Gastrocnemius medialis (tissue), 4 donors: ENCODE measurements at regions not wholly inside any gene's neighbourhood (a gene's known extent, or its start where the extent isn't known, plus 50 kb on each side); places are given as distances from the start of the nearest gene placed in this dataset.

Experiments
- ATAC-seq, 2 donors: fragments of 150-250 bp; one replicate each; pipeline ENCODE4 v1.9.1; 2016
- DNase-seq, 2 donors: peaks; one replicate each; pipeline ENCODE4 v3.0.0-alpha.2; 2019
- H3K27ac ChIP-seq, 4 donors: fragments of 200-600 bp; sonication (generic); 1 replicate in 1 of 4; 2 replicates in 3 of 4; pipeline ENCODE4 v1.5.1; 2016 to 2018; ENCODE audit warnings: mild to moderate bottlenecking in 2 of 4, moderate library complexity in 1 of 4
- H3K27me3 ChIP-seq, 3 donors: fragments of 200-600 bp; sonication (generic) in 2 of 3; 1 replicate in 1 of 3; 2 replicates in 2 of 3; pipeline versions ENCODE4 v1.5.1 to v1.6.0; 2016 to 2019; ENCODE audit warnings: mild to moderate bottlenecking in 1 of 3, moderate library complexity in 1 of 3
- H3K36me3 ChIP-seq, 2 donors: fragments of 200-600 bp; sonication (generic) in 1 of 2; one replicate each; pipeline ENCODE4 v1.5.1; 2017 to 2018
- H3K4me1 ChIP-seq, 2 donors: fragments of 200-600 bp; sonication (generic) in 1 of 2; one replicate each; pipeline ENCODE4 v1.5.1; 2016 to 2017; ENCODE audit warnings: mild to moderate bottlenecking in 2 of 2
- H3K4me3 ChIP-seq, 4 donors: fragments of 200-600 bp; sonication (generic) in 3 of 4; 1 replicate in 1 of 4; 2 replicates in 3 of 4; pipeline ENCODE4 v1.5.1; 2016 to 2019; ENCODE audit warnings: mild to moderate bottlenecking in 2 of 4
- H3K9me3 ChIP-seq, 3 donors: fragments of 200-600 bp; sonication (generic) in 2 of 3; 1 replicate in 1 of 3; 2 replicates in 2 of 3; pipeline ENCODE4 v1.5.1; 2016 to 2019
- CTCF ChIP-seq, 5 experiments: fragments of 450-650 bp in 3 of 5; fragments of 200-600 bp in 2 of 5; sonication (generic) in 2 of 5; IDR thresholded peaks in 4 of 5; conservative IDR thresholded peaks in 1 of 5; 1 replicate in 4 of 5; 2 replicates in 1 of 5; pipeline ENCODE4 v1.5.1; 2016 to 2019; ENCODE audit warnings: antibody characterized with exemption in 5 of 5, mild to moderate bottlenecking in 3 of 5, moderate library complexity in 3 of 5
- POLR2A ChIP-seq, 2 donors: fragments of 450-650 bp; IDR thresholded peaks; one replicate each; pipeline ENCODE4 v1.6.1; 2017; ENCODE audit warnings: antibody characterized with exemption in 2 of 2, mild to moderate bottlenecking in 2 of 2, moderate library complexity in 2 of 2
- in situ Hi-C, 4 donors: fragments of 200-750 bp; cut with MboI; loops; one replicate each; pipeline versions ENCODE4 v1.15.0 to v1.8.0; 2017; ENCODE audit warnings: low sequenced_read_pairs in 4 of 4
- intact Hi-C: fragments of 100-400 bp; cut with DNase I; formaldehyde crosslinking; loops from one replicate; pipeline ENCODE4 v1.15.1; 2023; ENCODE audit warnings: low total_unique reads

GRCh38 chr15:38145651-38146111 lies 107.0 kb upstream of the SPRED1 start:
- DNase-seq: no peak

GRCh38 chr15:38147246-38147645 lies 105.4 kb upstream of the SPRED1 start:
- H3K4me1 ChIP-seq: no peaks in the 10 kb centered on the region
- no peaks in the 10 kb centered on the region for H3K36me3 ChIP-seq
- no peaks in the 10 kb centered on the region for H3K9me3 ChIP-seq
- no peak overlapping the region for H3K27ac ChIP-seq
- no peak overlapping the region for H3K4me3 ChIP-seq
- intact Hi-C loops: no loop called here
- no peak for DNase-seq
- no peak for TF ChIP-seq POLR2A (IDR thresholded peaks at IDR 0.05)
- no peak for TF ChIP-seq CTCF (IDR thresholded peaks at IDR 0.05 in 4 of 5, conservative IDR thresholded peaks at IDR 0.05 in 1 of 5)
- no peak for ATAC-seq
- in situ Hi-C loops: no loop called here
- H3K27me3 ChIP-seq: no peaks in the 10 kb centered on the region

More at GRCh38 chr15:38145651-38146111, 107.0 kb upstream of the SPRED1 start:
- no peak for TF ChIP-seq CTCF (IDR thresholded peaks at IDR 0.05 in 4 of 5, conservative IDR thresholded peaks at IDR 0.05 in 1 of 5)
- TF ChIP-seq POLR2A (IDR thresholded peaks at IDR 0.05): no peak
- H3K27me3 ChIP-seq: no peaks in the 10 kb centered on the region
- intact Hi-C loops: no loop called here
- ATAC-seq: no peak
- H3K27ac ChIP-seq: no peak overlapping the region
- H3K4me3 ChIP-seq: no peak overlapping the region
- in situ Hi-C loops: no loop called here
- H3K36me3 ChIP-seq: no peaks in the 10 kb centered on the region
- no peaks in the 10 kb centered on the region for H3K9me3 ChIP-seq
- H3K4me1 ChIP-seq: no peaks in the 10 kb centered on the region

GRCh38 chr15:38148471-38148870 lies 104.2 kb upstream of the SPRED1 start:
- no peak overlapping the region for H3K4me3 ChIP-seq
- TF ChIP-seq CTCF (IDR thresholded peaks at IDR 0.05 in 4 of 5, conservative IDR thresholded peaks at IDR 0.05 in 1 of 5) (no peak), POLR2A (IDR thresholded peaks at IDR 0.05) (no peak)
- no peaks in the 10 kb centered on the region for H3K9me3 ChIP-seq
- H3K27me3 ChIP-seq: no peaks in the 10 kb centered on the region
- no peak for ATAC-seq
- H3K36me3 ChIP-seq: no peaks in the 10 kb centered on the region
- no peak overlapping the region for H3K27ac ChIP-seq
- intact Hi-C loops: no loop called here
- DNase-seq: no peak
- no peaks in the 10 kb centered on the region for H3K4me1 ChIP-seq
- in situ Hi-C loops: no loop called here

- no peaks in the 10 kb centered on the region for H3K36me3 ChIP-seq
- no peaks in the 10 kb centered on the region for H3K9me3 ChIP-seq
- no peaks in the 10 kb centered on the region for H3K4me1 ChIP-seq
- ATAC-seq (no peak), DNase-seq (no peak)
- intact Hi-C loops (no loop called here), in situ Hi-C loops (no loop called here)
- TF ChIP-seq CTCF (IDR thresholded peaks at IDR 0.05 in 4 of 5, conservative IDR thresholded peaks at IDR 0.05 in 1 of 5) (no peak), POLR2A (IDR thresholded peaks at IDR 0.05) (no peak)
- H3K27ac ChIP-seq: no peak overlapping the region
- H3K27me3 ChIP-seq: no peaks in the 10 kb centered on the region
- no peak overlapping the region for H3K4me3 ChIP-seq
Observed at GRCh38 chr15:38149315-38149714, 103.3 kb upstream of the SPRED1 start.

- Histone ChIP-seq H3K4me1 (no peaks in the 10 kb centered on the region), H3K36me3 (no peaks in the 10 kb centered on the region), H3K9me3 (no peaks in the 10 kb centered on the region), H3K27ac (no peak overlapping the region), H3K4me3 (no peak overlapping the region), H3K27me3 (no peaks in the 10 kb centered on the region)
- ATAC-seq (no peak), DNase-seq (no peak)
- intact Hi-C loops: no loop called here
- in situ Hi-C loops: no loop called here
- no peak for TF ChIP-seq POLR2A (IDR thresholded peaks at IDR 0.05)
- TF ChIP-seq CTCF (IDR thresholded peaks at IDR 0.05 in 4 of 5, conservative IDR thresholded peaks at IDR 0.05 in 1 of 5): no peak
Observed at GRCh38 chr15:38150148-38150547, 102.5 kb upstream of the SPRED1 start.
